Endodermal cell (in vitro differentiated cells): ENCODE measurements at regions not wholly inside any gene's neighbourhood (a gene's known extent, or its start where the extent isn't known, plus 50 kb on each side); places are given as distances from the start of the nearest gene placed in this dataset.

Experiments
- DNase-seq: peaks from one replicate; pipeline ENCODE4 v3.0.0-alpha.2; 2017
- H3K27ac ChIP-seq: 2 replicates; pipeline ENCODE4 v1.5.1; 2013; ENCODE audit warnings: mild to moderate bottlenecking, low read depth, low read length, moderate library complexity
- H3K27me3 ChIP-seq: 2 replicates; pipeline ENCODE4 v1.6.1; 2013; ENCODE audit warnings: mild to moderate bottlenecking, low read length, moderate library complexity; ENCODE audit not compliant: insufficient read depth, control insufficient read depth, poor library complexity, severe bottlenecking
- H3K36me3 ChIP-seq: 2 replicates; pipeline ENCODE4 v1.7.0; 2013; ENCODE audit warnings: mild to moderate bottlenecking, low read length, moderate library complexity; ENCODE audit not compliant: control insufficient read depth, insufficient read depth
- H3K4me1 ChIP-seq: one replicate; pipeline ENCODE4 v1.7.0; 2013; ENCODE audit warnings: low read length; ENCODE audit not compliant: control insufficient read depth, insufficient read depth
- H3K4me3 ChIP-seq: 2 replicates; pipeline ENCODE4 v1.5.1; 2013; ENCODE audit warnings: mild to moderate bottlenecking, low read length, moderate library complexity
- H3K9ac ChIP-seq: 2 replicates; pipeline ENCODE4 v1.6.1; 2013; ENCODE audit warnings: mild to moderate bottlenecking, low read length, moderate library complexity; ENCODE audit not compliant: poor library complexity, severe bottlenecking; ENCODE audit errors: extremely low read depth
- H3K9me3 ChIP-seq: 2 replicates; pipeline ENCODE4 v1.6.1; 2013; ENCODE audit warnings: mild to moderate bottlenecking, low read length, moderate library complexity; ENCODE audit not compliant: control insufficient read depth
- H3K27ac Mint-ChIP-seq: 2 replicates; pipeline ENCODE4 v1.8.0; 2020; ENCODE audit warnings: mixed read lengths
- H3K27me3 Mint-ChIP-seq: 2 replicates; pipeline ENCODE4 v1.8.0; 2021; ENCODE audit warnings: mild to moderate bottlenecking, mixed read lengths; ENCODE audit not compliant: insufficient read depth
- H3K36me3 Mint-ChIP-seq: 2 replicates; pipeline ENCODE4 v1.8.0; 2020; ENCODE audit warnings: low read depth, mixed read lengths
- H3K4me1 Mint-ChIP-seq: 2 replicates; pipeline ENCODE4 v1.8.0; 2020; ENCODE audit warnings: mixed read lengths
- H3K4me3 Mint-ChIP-seq: 2 replicates; pipeline ENCODE4 v1.8.0; 2020; ENCODE audit warnings: mild to moderate bottlenecking, moderate library complexity, mixed read lengths
- H3K9me3 Mint-ChIP-seq: 2 replicates; pipeline ENCODE4 v1.8.0; 2020; ENCODE audit warnings: mild to moderate bottlenecking, mixed read lengths
- CTCF ChIP-seq: fragments of 200-600 bp; sonication (generic); conservative IDR thresholded peaks from 2 replicates; pipeline ENCODE4 v1.5.0; 2021; ENCODE audit warnings: antibody characterized with exemption, mild to moderate bottlenecking
- WGBS, 2 experiments: methylation state at CpG; one replicate each; pipeline versions ENCODE4 v1.1.5 to v1.1.7; 2013; ENCODE audit warnings: missing lambda C conversion rate in 2 of 2, mixed read lengths in 1 of 2; ENCODE audit not compliant: insufficient coverage in 1 of 2, insufficient read length in 1 of 2; 5-methylcytosine and 5-hydroxymethylcytosine counted together

- no peak overlapping the region for H3K9ac ChIP-seq
- H3K4me3 ChIP-seq, result no peak overlapping the region
- no peaks in the 10 kb centered on the region for H3K4me1 ChIP-seq
- Mint-ChIP-seq H3K36me3 (no peaks in the 10 kb centered on the region), H3K4me1 (peaks cover 7% of the 10 kb centered on the region), H3K4me3 (no peak overlapping the region), H3K27me3 (peaks cover 2% of the 10 kb centered on the region), H3K9me3 (no peaks in the 10 kb centered on the region), H3K27ac (no peak overlapping the region)
- no peak for DNase-seq
- no peaks in the 10 kb centered on the region for H3K36me3 ChIP-seq
- no peaks in the 10 kb centered on the region for H3K9me3 ChIP-seq
- H3K27ac ChIP-seq, result no peak overlapping the region
- no peak for TF ChIP-seq CTCF
- no peaks in the 10 kb centered on the region for H3K27me3 ChIP-seq
Measured at GRCh38 chr9:106307670-106308069, 555.3 kb upstream of the ZNF462 start.

GRCh38 chr9:106309925-106310324, 553.0 kb upstream of the ZNF462 start:
- no peaks in the 10 kb centered on the region for H3K9me3 ChIP-seq
- no peak overlapping the region for H3K9ac ChIP-seq
- peaks cover 2% of the 10 kb centered on the region for H3K27me3 Mint-ChIP-seq
- H3K4me3 ChIP-seq, result no peak overlapping the region
- H3K4me3 Mint-ChIP-seq, result no peak overlapping the region
- no peak overlapping the region for H3K27ac Mint-ChIP-seq
- DNase-seq, result no peak
- no peaks in the 10 kb centered on the region for H3K9me3 Mint-ChIP-seq
- no peaks in the 10 kb centered on the region for H3K36me3 Mint-ChIP-seq
- no peaks in the 10 kb centered on the region for H3K4me1 ChIP-seq
- no peak for TF ChIP-seq CTCF
- no peaks in the 10 kb centered on the region for H3K27me3 ChIP-seq
- H3K36me3 ChIP-seq, result no peaks in the 10 kb centered on the region
- peaks cover 7% of the 10 kb centered on the region for H3K4me1 Mint-ChIP-seq
- no peak overlapping the region for H3K27ac ChIP-seq
- 88% methylated on average over 1 of the region's 1 CpG; no CpG with 5 or more reads in 1 of the 2 experiments for WGBS, 2 experiments

GRCh38 chr9:106310782-106311181, 552.2 kb upstream of the ZNF462 start:
- WGBS, 2 experiments, result 100% methylated on average over 1 of the region's 1 CpG
- Mint-ChIP-seq H3K36me3 (no peaks in the 10 kb centered on the region), H3K27ac (no peak overlapping the region), H3K4me1 (peaks cover 5% of the 10 kb centered on the region), H3K4me3 (no peak overlapping the region), H3K9me3 (no peaks in the 10 kb centered on the region), H3K27me3 (peaks cover 2% of the 10 kb centered on the region)
- H3K27me3 ChIP-seq, result no peaks in the 10 kb centered on the region
- no peak overlapping the region for H3K9ac ChIP-seq
- H3K4me3 ChIP-seq, result no peak overlapping the region
- no peak for TF ChIP-seq CTCF
- no peak overlapping the region for H3K27ac ChIP-seq
- no peaks in the 10 kb centered on the region for H3K4me1 ChIP-seq
- H3K36me3 ChIP-seq, result no peaks in the 10 kb centered on the region
- no peak for DNase-seq
- no peaks in the 10 kb centered on the region for H3K9me3 ChIP-seq
